AG10803 (cell line): ENCODE measurements at regions not wholly inside any gene's neighbourhood (a gene's known extent, or its start where the extent isn't known, plus 50 kb on each side); places are given as distances from the start of the nearest gene placed in this dataset.

Experiments used
- DNase-seq: peaks from one replicate; pipeline ENCODE4 v3.0.0; 2010; ENCODE audit warnings: low read depth
- H3K4me3 ChIP-seq: 2 replicates; pipeline ENCODE4 v1.5.1; 2011; ENCODE audit warnings: mild to moderate bottlenecking, low read length, control low read depth
- TF ChIP-seq, protein P1 (sequence below): conservative IDR thresholded peaks from 2 replicates; pipeline ENCODE4 v1.5.1; 2011; ENCODE audit warnings: mild to moderate bottlenecking, low read length, control low read depth, inconsistent platforms

GRCh38 chr17:70006159-70006558 lies 68.9 kb upstream of the KCNJ16 start:
- TF ChIP-seq, protein P1, sequence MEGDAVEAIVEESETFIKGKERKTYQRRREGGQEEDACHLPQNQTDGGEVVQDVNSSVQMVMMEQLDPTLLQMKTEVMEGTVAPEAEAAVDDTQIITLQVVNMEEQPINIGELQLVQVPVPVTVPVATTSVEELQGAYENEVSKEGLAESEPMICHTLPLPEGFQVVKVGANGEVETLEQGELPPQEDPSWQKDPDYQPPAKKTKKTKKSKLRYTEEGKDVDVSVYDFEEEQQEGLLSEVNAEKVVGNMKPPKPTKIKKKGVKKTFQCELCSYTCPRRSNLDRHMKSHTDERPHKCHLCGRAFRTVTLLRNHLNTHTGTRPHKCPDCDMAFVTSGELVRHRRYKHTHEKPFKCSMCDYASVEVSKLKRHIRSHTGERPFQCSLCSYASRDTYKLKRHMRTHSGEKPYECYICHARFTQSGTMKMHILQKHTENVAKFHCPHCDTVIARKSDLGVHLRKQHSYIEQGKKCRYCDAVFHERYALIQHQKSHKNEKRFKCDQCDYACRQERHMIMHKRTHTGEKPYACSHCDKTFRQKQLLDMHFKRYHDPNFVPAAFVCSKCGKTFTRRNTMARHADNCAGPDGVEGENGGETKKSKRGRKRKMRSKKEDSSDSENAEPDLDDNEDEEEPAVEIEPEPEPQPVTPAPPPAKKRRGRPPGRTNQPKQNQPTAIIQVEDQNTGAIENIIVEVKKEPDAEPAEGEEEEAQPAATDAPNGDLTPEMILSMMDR, result no peak
- peak; percentile 29 for DNase-seq

GRCh38 chr17:70011750-70012149 lies 63.3 kb upstream of the KCNJ16 start:
- TF ChIP-seq, protein P1, result no peak
- no peak overlapping the region for H3K4me3 ChIP-seq
- no peak for DNase-seq

More at GRCh38 chr17:70006159-70006558, 68.9 kb upstream of the KCNJ16 start:
- no peak overlapping the region for H3K4me3 ChIP-seq

GRCh38 chr17:70013911-70014310 lies 61.1 kb upstream of the KCNJ16 start:
- no peak overlapping the region for H3K4me3 ChIP-seq
- DNase-seq, result no peak
- TF ChIP-seq, protein P1, result no peak

DNA sequence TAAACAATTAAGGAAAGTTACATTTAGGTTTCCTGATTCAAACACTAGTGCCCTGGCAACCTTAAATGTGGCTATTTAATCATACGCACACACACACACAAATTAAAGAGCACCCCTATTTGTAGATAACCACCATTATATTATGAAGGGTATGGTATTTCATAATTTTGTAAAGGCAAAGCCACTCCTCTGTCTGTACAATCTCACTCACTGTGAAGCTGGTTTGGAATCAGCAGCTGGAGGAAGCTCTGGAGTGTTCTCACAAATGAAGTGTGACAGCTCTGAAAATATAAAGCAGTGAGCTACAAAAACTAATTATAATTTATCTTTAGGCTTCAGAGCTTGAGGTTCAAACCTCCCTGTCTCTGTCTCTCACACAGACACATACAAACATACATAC lies 57.9 kb upstream of the KCNJ16 start:
- DNase-seq, result no peak
- H3K4me3 ChIP-seq, result no peak overlapping the region
- TF ChIP-seq, protein P1, result no peak

GRCh38 chr17:70017941-70018340 lies 57.1 kb upstream of the KCNJ16 start:
- H3K4me3 ChIP-seq, result no peak overlapping the region
- TF ChIP-seq, protein P1, result no peak
- no peak for DNase-seq

- TF ChIP-seq, protein P1, result no peak
- no peak overlapping the region for H3K4me3 ChIP-seq
- DNase-seq, result no peak
These were observed 53.3 kb upstream of the KCNJ16 start for GRCh38 chr17:70021726-70022125.

DNA sequence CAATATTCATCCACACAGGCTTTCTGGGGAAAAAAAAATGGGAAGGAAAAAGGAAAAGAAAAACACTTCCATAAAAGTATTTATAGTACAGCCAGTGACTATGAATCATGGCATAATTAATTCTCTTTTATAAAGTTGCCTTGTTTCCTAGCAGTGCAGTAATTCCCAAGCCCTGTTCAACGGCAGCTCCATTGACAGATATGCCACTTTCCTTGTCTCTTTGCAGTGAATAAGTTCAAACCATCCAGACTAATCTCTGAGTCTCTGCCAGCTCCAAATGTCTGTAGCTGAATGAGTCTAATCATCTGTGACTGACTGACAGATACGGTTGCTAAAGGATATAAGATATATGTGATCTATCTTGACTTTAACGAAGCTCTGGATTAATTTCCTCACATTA lies 52.9 kb upstream of the KCNJ16 start:
- TF ChIP-seq, protein P1, result no peak
- H3K4me3 ChIP-seq, result no peak overlapping the region
- DNase-seq, result no peak
